GM23248 (cell line): ENCODE measurements at regions not wholly inside any gene's neighbourhood (a gene's known extent, or its start where the extent isn't known, plus 50 kb on each side); places are given as distances from the start of the nearest gene placed in this dataset.

Experiments used
- EZH2 ChIP-seq: fragments of 200-600 bp; sonication (generic); IDR thresholded peaks from 2 replicates; pipeline ENCODE4 v1.6.1; 2018; ENCODE audit warnings: antibody characterized with exemption, mild to moderate bottlenecking; ENCODE audit not compliant: insufficient read depth, poor library complexity, severe bottlenecking
- EZH2phosphoT487 ChIP-seq: fragments of 200-600 bp; sonication (generic); IDR thresholded peaks from 2 replicates; pipeline ENCODE4 v1.6.1; 2018; ENCODE audit warnings: antibody characterized with exemption, moderate library complexity, mild to moderate bottlenecking, low read depth; ENCODE audit not compliant: insufficient read depth

DNA sequence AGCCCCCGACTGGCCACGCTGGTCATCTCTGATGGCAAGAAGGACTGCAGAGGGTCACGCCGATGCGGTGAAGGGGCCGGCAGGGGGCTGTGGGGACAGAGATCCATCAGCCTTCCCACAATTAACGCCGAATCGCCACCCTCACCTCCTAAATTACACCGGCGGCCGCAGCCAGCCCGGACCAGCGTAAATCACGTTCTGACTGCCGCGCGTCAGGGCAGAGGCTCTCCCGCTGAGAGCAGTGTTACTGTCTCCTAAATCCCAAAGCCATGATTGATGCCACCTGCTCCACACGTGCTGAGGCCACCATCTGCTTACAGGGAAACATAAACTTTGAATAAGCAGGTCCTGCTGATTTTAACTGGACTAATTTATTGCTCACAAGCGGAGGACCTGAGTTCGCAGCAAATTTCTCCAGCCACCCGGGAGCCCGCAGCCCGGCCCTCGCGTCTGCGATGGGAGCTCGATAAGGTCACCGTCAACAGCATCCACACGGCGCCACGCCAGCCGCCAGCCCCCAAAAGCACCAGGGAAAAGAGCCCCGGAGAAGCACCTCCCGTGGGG, 127.3 kb upstream of the NKX1-1 start:
- TF ChIP-seq EZH2phosphoT487 (no peak), EZH2 (no peak)
